ENCODE measurements at regions not wholly inside any gene's neighbourhood (a gene's known extent, or its start where the extent isn't known, plus 50 kb on each side); places are given as distances from the start of the nearest gene placed in this dataset.

- DNase-seq: peak; percentile 51
Observed at GRCh38 chr11:128361451-128362020, 225.8 kb downstream of the ETS1 start.

- DNase-seq: no peak
Observed at GRCh38 chr11:128359515-128359914, 227.8 kb downstream of the ETS1 start.

GRCh38 chr11:128357073-128357472 lies 230.3 kb downstream of the ETS1 start:
- no peak for DNase-seq

GRCh38 chr11:128355558-128355957 lies 231.8 kb downstream of the ETS1 start:
- no peak for DNase-seq

GRCh38 chr11:128354476-128354875 lies 232.9 kb downstream of the ETS1 start:
- no peak for DNase-seq

GRCh38 chr11:128351168-128351567 lies 236.2 kb downstream of the ETS1 start:
- peak; percentile 32 for DNase-seq

- DNase-seq: peak; percentile 39
Observed at GRCh38 chr11:128349650-128350299, 237.6 kb downstream of the ETS1 start.

GRCh38 chr11:128346804-128347203 lies 240.6 kb downstream of the ETS1 start:
- peak; percentile 45 for DNase-seq

GRCh38 chr11:128345316-128345715 lies 242.0 kb downstream of the ETS1 start:
- no peak for DNase-seq

GRCh38 chr11:128343870-128344269 lies 243.5 kb downstream of the ETS1 start:
- DNase-seq: no peak

GRCh38 chr11:128343135-128343514 lies 244.2 kb downstream of the ETS1 start:
- no peak for DNase-seq

- DNase-seq: peak; percentile 82
Observed at GRCh38 chr11:128342511-128343134, 244.7 kb downstream of the ETS1 start.

- peak; percentile 80 for DNase-seq
Observed at GRCh38 chr11:128341280-128342248, 245.8 kb downstream of the ETS1 start.

GRCh38 chr11:128339792-128340191 lies 247.6 kb downstream of the ETS1 start:
- no peak for DNase-seq

- no peak for DNase-seq
Observed at GRCh38 chr11:128338811-128339210, 248.5 kb downstream of the ETS1 start.

GRCh38 chr11:128336203-128336602 lies 251.2 kb downstream of the ETS1 start:
- DNase-seq: no peak

- DNase-seq: no peak
Observed at GRCh38 chr11:128335729-128336128, 251.6 kb downstream of the ETS1 start.

- no peak for DNase-seq
Observed at GRCh38 chr11:128334311-128335044, 252.9 kb downstream of the ETS1 start.

- no peak for DNase-seq
Observed at GRCh38 chr11:128331317-128331716, 256.0 kb downstream of the ETS1 start.

- DNase-seq: no peak
Observed at GRCh38 chr11:128330203-128330602, 257.2 kb downstream of the ETS1 start.

- DNase-seq: peak; percentile 53
Observed at GRCh38 chr11:128328955-128329551, 258.3 kb downstream of the ETS1 start.

GRCh38 chr11:128327274-128327673 lies 260.1 kb downstream of the ETS1 start:
- no peak for DNase-seq

Data from CD4-positive, alpha-beta T cell treated with Interleukin-17A for 4 hours (primary cell).